ENCODE measurements at regions not wholly inside any gene's neighbourhood (a gene's known extent, or its start where the extent isn't known, plus 50 kb on each side); places are given as distances from the start of the nearest gene placed in this dataset.
"Not testable (repeated sequence)": the region's sequence is repeated elsewhere in the genome, so short reads cannot be mapped to it uniquely, and the experiment has no call there.

DNA sequence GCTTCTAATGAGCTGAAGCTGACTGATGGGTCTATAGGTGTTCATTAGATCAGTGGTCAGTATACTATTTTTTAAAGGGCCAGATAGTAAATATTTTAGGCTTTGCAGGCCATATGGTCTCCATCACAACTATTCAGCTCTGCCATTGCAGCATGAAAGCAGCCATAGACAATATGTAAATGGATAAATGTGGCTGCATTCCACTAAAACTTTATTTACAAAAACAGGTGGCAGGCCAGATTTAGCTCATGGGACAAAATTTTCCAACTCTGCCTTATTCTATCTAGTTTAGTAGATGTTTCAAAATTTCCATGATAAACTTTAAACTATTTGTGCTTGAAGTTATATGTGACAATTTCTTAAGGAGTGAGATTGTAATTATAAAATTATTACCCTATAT lies 339.3 kb downstream of the ABCC12 start:
- ATAC-seq, result no peak
- Mint-ChIP-seq H3K9me3 (peaks cover 16% of the 10 kb centered on the region), H3K4me3 (no peak overlapping the region), H3K27ac (no peak overlapping the region), H3K27me3 (peaks cover 18% of the 10 kb centered on the region), H3K36me3 (no peaks in the 10 kb centered on the region), H3K4me1 (no peaks in the 10 kb centered on the region)

DNA sequence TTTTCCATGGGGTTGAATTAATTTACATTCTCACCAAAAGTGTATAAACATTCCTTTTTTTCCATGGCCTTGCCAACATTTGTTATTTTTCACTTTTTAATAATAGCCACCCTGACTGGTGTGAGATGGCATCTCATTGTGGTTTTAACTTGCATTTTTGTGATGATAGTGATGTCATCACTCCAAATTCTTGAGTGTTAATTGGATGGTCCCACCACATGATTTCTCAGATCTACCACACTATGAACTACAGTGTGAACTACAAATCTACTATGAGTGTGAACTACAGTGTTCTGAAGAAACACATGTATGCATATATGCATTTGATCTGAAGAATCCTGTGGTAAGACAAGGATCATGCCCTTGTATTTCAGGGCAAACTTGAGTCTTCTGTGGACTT lies 340.1 kb downstream of the ABCC12 start:
- H3K4me3 Mint-ChIP-seq, result no peak overlapping the region
- H3K27me3 Mint-ChIP-seq, result peaks cover 16% of the 10 kb centered on the region
- H3K9me3 Mint-ChIP-seq, result peaks cover 18% of the 10 kb centered on the region
- H3K27ac Mint-ChIP-seq, result no peak overlapping the region
- H3K36me3 Mint-ChIP-seq, result no peaks in the 10 kb centered on the region
- H3K4me1 Mint-ChIP-seq, result no peaks in the 10 kb centered on the region
- no peak for ATAC-seq

DNA sequence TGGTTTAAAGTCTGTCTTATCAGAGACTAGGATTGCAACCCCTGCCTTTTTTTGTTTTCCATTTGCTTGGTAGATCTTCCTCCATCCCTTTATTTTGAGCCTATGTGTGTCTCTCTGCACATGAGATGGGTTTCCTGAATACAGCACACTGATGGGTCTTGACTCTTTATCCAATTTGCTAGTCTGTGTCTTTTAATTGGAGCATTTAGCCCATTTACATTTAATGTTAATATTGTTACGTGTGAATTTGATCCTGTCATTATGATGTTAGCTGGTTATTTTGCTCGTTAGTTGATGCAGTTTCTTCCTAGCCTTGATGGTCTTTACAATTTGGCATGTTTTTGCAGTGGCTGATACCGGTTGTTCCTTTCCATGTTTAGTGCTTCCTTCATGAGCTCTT lies 344.0 kb downstream of the ABCC12 start:
- H3K36me3 Mint-ChIP-seq, H3K4me3 Mint-ChIP-seq, H3K27me3 Mint-ChIP-seq, H3K4me1 Mint-ChIP-seq, ATAC-seq, H3K27ac Mint-ChIP-seq: not testable (repeated sequence)
- peaks cover 20% of the 10 kb centered on the region for H3K9me3 Mint-ChIP-seq

DNA sequence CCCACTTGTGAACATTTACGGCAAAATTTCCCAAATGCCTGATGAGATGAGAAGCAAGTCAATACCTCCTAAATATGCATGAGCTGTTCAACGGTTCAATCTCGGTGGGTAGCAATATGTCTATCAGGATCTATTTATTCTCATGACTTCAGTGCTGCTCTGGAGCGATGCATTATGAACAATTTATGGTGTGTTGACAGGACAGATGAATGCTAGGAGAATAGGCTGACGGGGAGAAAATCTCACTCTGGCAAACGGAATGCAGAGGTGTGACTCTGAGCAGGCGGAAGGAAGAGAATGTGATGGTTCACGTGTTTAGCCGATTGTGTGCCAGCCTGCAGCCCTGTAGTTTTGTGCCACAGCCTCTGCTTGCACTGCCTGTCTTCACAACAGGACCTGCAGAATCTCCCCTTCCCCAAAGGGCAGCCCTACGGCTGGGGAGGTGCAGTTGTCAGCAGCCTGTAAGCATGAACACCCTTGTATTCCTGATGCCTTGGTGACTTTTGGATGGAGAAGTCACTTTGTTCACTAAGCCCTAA lies 345.2 kb downstream of the PHKB start:
- Mint-ChIP-seq H3K4me3 (no peak overlapping the region), H3K27ac (no peak overlapping the region)

DNA sequence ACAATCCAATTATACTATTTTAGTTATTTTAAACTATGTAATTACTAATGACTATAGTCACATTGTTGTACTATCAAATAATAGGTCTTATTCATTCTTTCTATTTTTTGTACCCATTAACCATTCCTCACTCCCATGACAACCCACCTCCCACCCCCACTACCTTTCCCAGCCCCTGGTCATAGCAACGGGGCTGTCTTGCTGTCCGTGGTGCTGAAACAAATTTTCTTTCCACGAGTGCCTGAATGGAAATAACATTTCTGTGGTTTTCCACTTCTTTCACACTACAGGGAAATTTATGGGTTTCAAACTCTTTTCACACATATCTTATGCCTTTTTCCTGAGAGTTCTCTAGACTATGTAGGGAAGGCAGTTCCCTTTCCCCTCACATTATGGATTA lies 326.6 kb downstream of the PHKB start:
- no peak for ATAC-seq
- no peaks in the 10 kb centered on the region for H3K4me1 Mint-ChIP-seq
- H3K4me3 Mint-ChIP-seq, result no peak overlapping the region
- H3K27ac Mint-ChIP-seq, result no peak overlapping the region
- H3K27me3 Mint-ChIP-seq, result peaks cover 12% of the 10 kb centered on the region
- peaks cover 5% of the 10 kb centered on the region for H3K36me3 Mint-ChIP-seq
- H3K9me3 Mint-ChIP-seq, result peaks cover 14% of the 10 kb centered on the region

More for the DNA sequence above, 345.2 kb downstream of the PHKB start:
- no peaks in the 10 kb centered on the region for H3K36me3 Mint-ChIP-seq
- peaks cover 4% of the 10 kb centered on the region for H3K9me3 Mint-ChIP-seq
- no peaks in the 10 kb centered on the region for H3K4me1 Mint-ChIP-seq
- no peaks in the 10 kb centered on the region for H3K27me3 Mint-ChIP-seq
- ATAC-seq, result no peak

DNA sequence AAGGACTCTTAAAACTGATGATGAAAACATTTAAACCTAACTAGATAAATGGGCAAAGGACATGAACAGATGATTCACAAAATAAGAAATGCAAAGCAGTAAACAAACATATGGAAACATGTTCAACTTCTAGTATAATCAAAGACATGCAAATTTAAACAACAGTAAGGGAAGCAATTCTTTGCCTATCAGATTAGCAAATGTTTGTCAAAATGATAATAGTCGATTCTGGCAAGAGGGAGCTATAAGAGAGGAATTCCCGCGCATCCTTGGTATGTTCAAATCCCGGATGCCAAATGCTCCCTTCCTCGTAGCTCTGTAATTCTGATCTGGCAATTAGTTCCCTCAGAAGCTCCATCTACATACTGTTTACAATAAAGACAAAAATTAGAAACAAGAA lies 320.5 kb downstream of the PHKB start:
- ATAC-seq, result no peak
- peaks cover 11% of the 10 kb centered on the region for H3K4me1 Mint-ChIP-seq
- H3K27ac Mint-ChIP-seq, result no peak overlapping the region
- no peaks in the 10 kb centered on the region for H3K27me3 Mint-ChIP-seq
- peaks cover 3% of the 10 kb centered on the region for H3K9me3 Mint-ChIP-seq
- no peaks in the 10 kb centered on the region for H3K36me3 Mint-ChIP-seq
- H3K4me3 Mint-ChIP-seq, result no peak overlapping the region

DNA sequence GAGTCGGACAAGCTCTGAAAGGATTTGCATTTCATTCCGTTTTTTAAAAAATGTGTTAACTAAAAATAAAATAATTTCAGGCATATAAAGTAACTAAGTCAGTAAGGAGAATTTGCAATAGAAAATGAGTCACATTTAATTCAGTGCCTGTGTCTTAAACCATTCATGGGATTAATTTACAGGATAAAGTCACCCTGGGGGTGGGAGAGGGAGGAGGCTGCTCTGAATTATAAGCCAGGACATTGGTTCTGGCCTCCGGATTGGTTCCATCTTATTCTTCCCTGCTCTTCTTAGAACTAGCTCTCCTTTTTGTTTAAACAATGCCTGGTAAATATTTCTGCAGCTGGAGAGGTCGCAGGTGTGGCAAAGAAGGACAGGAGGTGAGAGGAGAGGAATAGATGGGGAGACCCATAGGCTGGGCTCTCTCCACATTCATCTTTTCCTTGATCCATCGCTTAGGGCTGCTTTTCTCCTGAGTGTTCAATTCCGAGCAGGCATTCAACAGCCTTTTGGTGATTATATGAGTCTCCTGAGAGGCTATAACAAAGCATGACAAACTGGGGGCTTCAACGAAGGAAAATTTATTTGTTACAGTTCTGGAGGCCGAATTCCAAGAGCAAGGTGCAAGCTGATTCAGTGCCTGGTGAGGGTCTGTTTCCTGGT lies 319.2 kb downstream of the PHKB start:
- Mint-ChIP-seq H3K27ac (peak overlapping the region; percentile 88), H3K4me1 (peaks cover 11% of the 10 kb centered on the region), H3K9me3 (peaks cover 5% of the 10 kb centered on the region), H3K36me3 (no peaks in the 10 kb centered on the region), H3K4me3 (no peak overlapping the region), H3K27me3 (no peaks in the 10 kb centered on the region)
- ATAC-seq, result no peak

DNA sequence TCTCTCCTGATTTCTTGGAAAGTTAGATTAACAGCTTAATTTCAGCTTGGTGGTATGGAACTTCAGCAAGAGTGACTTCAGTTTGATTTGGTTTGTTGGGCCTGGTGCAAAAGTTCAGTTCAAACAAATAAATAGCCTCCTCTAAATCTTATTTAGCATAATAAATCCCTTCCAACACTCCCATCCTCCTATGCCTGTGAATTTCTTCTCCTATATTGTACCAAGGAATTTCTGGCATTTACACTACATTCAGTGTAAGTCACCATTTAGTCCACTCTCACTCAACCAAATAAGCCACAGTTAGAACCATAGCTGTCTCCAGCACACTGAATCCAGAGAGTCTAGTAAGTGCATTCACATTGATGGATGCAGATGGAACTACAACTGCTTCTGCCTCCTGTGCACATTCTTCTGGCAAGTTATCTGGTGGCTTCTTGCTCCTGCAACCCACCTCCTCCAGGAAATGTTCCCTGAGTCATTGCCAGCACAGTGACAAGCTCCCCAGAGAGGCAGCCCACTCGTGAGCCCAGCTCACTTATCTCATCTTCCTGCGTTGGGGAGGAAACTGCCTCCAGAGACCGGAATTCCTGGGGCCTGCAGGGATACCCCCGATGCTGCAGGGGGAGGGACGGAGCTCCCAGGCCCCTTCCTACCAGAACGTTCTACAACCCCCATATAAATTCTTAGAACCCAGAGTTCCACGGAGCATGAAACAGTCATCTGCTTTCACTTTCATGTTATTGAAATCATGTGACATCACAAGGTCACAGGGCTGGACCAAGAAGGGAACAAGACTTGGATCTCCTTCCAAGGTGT lies 318.3 kb downstream of the PHKB start:
- Mint-ChIP-seq H3K27ac (peak overlapping the region; percentile 88), H3K9me3 (peaks cover 5% of the 10 kb centered on the region), H3K4me3 (peak overlapping the region; percentile 82), H3K27me3 (no peaks in the 10 kb centered on the region), H3K4me1 (peaks cover 11% of the 10 kb centered on the region), H3K36me3 (no peaks in the 10 kb centered on the region)
- ATAC-seq, result peak; percentile 73

DNA sequence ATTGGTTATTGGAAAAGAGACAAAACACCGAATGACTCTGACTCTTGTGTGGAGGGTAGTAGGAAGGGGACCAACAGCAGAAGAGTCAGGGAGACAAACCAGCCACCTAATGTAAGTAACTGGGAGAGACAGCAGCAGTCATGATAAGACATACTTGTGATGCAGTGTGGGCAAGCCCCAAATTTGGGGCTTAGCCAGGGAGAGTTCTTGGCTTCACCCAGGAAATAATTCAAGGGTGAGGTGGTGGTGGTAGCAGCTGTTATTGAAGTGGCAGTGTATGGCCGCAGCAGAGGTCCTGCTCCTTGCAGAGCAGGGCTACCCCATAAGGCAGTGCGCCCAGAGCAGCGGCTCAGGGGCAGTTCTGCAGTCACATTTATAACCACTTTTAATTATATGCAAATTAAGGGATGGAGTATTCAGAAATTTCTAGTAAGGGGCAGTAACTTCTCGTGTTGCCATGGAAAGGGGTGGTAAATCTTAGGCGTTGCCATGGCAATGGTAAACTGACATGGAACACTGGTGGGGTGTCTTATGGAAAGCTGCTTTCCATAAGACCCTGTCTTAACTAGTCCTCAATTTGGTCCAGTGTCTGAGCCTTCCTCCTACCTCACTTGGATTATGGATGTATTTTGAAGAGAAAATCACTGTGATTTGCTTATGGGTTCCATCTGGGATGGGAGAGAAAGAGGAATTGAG lies 317.1 kb downstream of the PHKB start:
- no peak overlapping the region for H3K27ac Mint-ChIP-seq
- ATAC-seq, result no peak
- H3K4me1 Mint-ChIP-seq, result peaks cover 11% of the 10 kb centered on the region
- H3K27me3 Mint-ChIP-seq, result no peaks in the 10 kb centered on the region
- no peaks in the 10 kb centered on the region for H3K36me3 Mint-ChIP-seq
- no peak overlapping the region for H3K4me3 Mint-ChIP-seq
- peaks cover 5% of the 10 kb centered on the region for H3K9me3 Mint-ChIP-seq

DNA sequence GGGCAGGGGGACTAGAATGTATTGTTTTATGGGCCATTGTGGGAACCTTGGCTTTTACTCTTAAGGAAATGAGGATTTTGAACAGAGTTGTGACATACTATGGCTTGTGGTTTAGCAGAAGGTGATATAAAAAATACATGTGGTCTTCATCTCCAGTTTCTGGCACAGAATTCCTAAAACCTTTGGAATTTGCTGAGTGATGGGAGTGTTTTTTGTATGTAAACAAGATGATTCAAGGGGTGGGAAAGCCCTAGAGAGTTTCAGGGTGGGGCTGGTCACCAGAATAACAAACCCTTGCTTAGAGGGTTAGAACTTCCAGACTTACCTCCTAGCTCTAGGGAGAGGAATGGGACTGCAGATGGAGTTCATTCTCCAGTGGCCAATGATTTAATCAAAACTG lies 316.1 kb downstream of the PHKB start:
- Mint-ChIP-seq H3K9me3 (peaks cover 5% of the 10 kb centered on the region), H3K27me3 (no peaks in the 10 kb centered on the region), H3K4me3 (no peak overlapping the region), H3K36me3 (no peaks in the 10 kb centered on the region), H3K4me1 (peaks cover 11% of the 10 kb centered on the region), H3K27ac (no peak overlapping the region)
- ATAC-seq, result no peak

DNA sequence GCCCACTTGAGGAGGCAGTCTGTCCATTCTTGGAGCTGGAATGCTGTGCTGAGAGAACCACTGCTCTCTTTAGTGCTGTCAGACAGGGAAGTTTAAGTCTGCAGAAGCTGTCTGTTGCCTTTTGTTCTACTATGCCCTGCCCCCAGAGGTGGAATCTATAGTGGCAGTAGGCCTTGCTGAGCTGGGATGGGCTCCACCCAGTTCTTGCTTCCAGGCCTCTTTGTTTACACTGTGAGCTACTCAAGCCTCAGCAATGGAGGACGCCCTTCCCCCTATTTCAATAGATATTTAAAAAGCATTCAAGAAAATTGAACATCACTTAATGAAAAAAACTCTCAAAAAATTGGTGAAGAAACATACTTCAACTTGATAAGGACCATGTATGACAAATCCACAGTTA lies 313.5 kb downstream of the PHKB start:
- no peak overlapping the region for H3K27ac Mint-ChIP-seq
- no peaks in the 10 kb centered on the region for H3K27me3 Mint-ChIP-seq
- peaks cover 5% of the 10 kb centered on the region for H3K9me3 Mint-ChIP-seq
- H3K4me1 Mint-ChIP-seq, result peaks cover 6% of the 10 kb centered on the region
- H3K4me3 Mint-ChIP-seq, result no peak overlapping the region
- ATAC-seq, result no peak
- H3K36me3 Mint-ChIP-seq, result no peaks in the 10 kb centered on the region

DNA sequence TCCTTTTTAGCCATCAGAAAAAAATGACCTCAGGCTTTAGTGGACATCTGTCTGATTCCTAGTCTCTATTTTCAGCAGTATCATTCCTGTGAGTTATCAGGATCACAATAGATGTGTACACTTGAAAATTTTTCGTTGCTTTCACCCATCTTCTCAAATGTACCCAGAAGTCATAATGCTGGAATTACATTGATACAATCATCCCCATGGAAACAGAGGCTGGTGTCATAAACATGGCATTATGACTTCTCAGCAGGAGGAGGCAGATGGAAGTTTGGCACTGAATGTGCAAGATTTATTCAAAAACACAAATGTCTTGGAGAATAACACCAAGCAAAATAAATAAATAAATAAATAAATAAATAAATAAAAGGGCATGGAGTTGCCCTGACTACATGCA lies 292.5 kb downstream of the PHKB start:
- H3K36me3 Mint-ChIP-seq, result no peaks in the 10 kb centered on the region
- no peaks in the 10 kb centered on the region for H3K4me1 Mint-ChIP-seq
- no peak for ATAC-seq
- no peak overlapping the region for H3K4me3 Mint-ChIP-seq
- no peaks in the 10 kb centered on the region for H3K9me3 Mint-ChIP-seq
- H3K27ac Mint-ChIP-seq, result no peak overlapping the region
- peaks cover 9% of the 10 kb centered on the region for H3K27me3 Mint-ChIP-seq
